Ovary (tissue), 7 donors: ENCODE measurements at regions not wholly inside any gene's neighbourhood (a gene's known extent, or its start where the extent isn't known, plus 50 kb on each side); places are given as distances from the start of the nearest gene placed in this dataset.

ENCODE experiments used
- DNase-seq, 5 donors: peaks; one replicate each; pipeline ENCODE4 v3.0.0-alpha.2; 2019 to 2020
- H3K27ac ChIP-seq, 2 donors: fragments of 200-600 bp; one replicate each; pipeline versions ENCODE4 v1.5.1 to v1.8.0; 2019 to 2022
- H3K27me3 ChIP-seq: fragments of 200-600 bp; one replicate; pipeline ENCODE4 v1.8.0; 2022
- H3K36me3 ChIP-seq: fragments of 200-600 bp; sonication (generic); one replicate; pipeline ENCODE4 v1.5.1; 2019
- H3K4me1 ChIP-seq: one replicate; pipeline ENCODE4 v1.8.1; 2013; ENCODE audit warnings: mild to moderate bottlenecking, moderate library complexity; ENCODE audit not compliant: insufficient read depth
- H3K4me3 ChIP-seq: fragments of 200-600 bp; sonication (generic); one replicate; pipeline ENCODE4 v1.5.1; 2017
- H3K9me3 ChIP-seq, 2 donors: fragments of 200-600 bp in 1 of 2; sonication (generic) in 1 of 2; one replicate each; pipeline versions ENCODE4 v1.5.1 to v1.8.1; 2013 to 2019; ENCODE audit warnings: mild to moderate bottlenecking in 1 of 2, moderate library complexity in 1 of 2
- CTCF ChIP-seq, 3 donors: fragments of 450-650 bp in 2 of 3; fragments of 200-600 bp in 1 of 3; IDR thresholded peaks; one replicate each; pipeline versions ENCODE4 v1.5.1 to v1.8.0; 2016 to 2022; ENCODE audit warnings: antibody characterized with exemption in 3 of 3, mild to moderate bottlenecking in 1 of 3
- EP300 ChIP-seq: sonication (generic); formaldehyde crosslinking; IDR thresholded peaks from one replicate; pipeline ENCODE4 v1.6.1; 2017; ENCODE audit warnings: antibody characterized with exemption
- POLR2A ChIP-seq: fragments of 450-650 bp; IDR thresholded peaks from one replicate; pipeline ENCODE4 v1.6.1; 2017; ENCODE audit warnings: antibody characterized with exemption, mild to moderate bottlenecking, moderate library complexity
- WGBS, 3 donors: extraction: QIAGEN DNeasy Blood & Tissue Kit in 1 of 3; methylation state at CpG; one replicate each; pipeline versions ENCODE4 v1.1.5 to v1.1.7; 2013 to 2017; 5-methylcytosine and 5-hydroxymethylcytosine counted together
- intact Hi-C, 4 donors: fragments of 100-400 bp; cut with DNase I; formaldehyde crosslinking; loops; one replicate each; pipeline versions ENCODE4 v1.11.0 to v1.15.1; 2022 to 2023
- donor health status: DM: no; HTN: no; CAD: no; lungs with moderate emphysema.
- donor health status: DM: no; HTN: no; CAD: no.
- donor health status: Bipolar disorder and iron deficiency.
- donor health status: DM: no; HTN: no; CAD: no.
- donor health status: DM: yes; HTN: yes; CAD: no.

- H3K36me3 ChIP-seq, result no peaks in the 10 kb centered on the region
- TF ChIP-seq EP300, result no peak
- no peak for TF ChIP-seq POLR2A
- no peak for TF ChIP-seq CTCF (IDR thresholded peaks at IDR 0.05)
- no peak overlapping the region for H3K27ac ChIP-seq
- H3K4me1 ChIP-seq, result peaks cover 4% of the 10 kb centered on the region
- no peaks in the 10 kb centered on the region for H3K9me3 ChIP-seq
- DNase-seq, result no peak
- WGBS, 3 donors, result 65 to 79% (median 72%) methylated on average over 8 of the region's 8 CpGs
- H3K4me3 ChIP-seq, result no peak overlapping the region
- intact Hi-C loops, result no loop called here
- H3K27me3 ChIP-seq, result no peaks in the 10 kb centered on the region
These were observed 230.4 kb downstream of the ACTR3B start for GRCh38 chr7:152989889-152990380.

- WGBS, 3 donors, result 88 to 95% (median 90%) methylated on average over 4 of the region's 4 CpGs
- H3K36me3 ChIP-seq, result no peaks in the 10 kb centered on the region
These were observed 238.9 kb downstream of the ACTR3B start for GRCh38 chr7:152998420-152998819.

GRCh38 chr7:153002115-153002514, 242.6 kb downstream of the ACTR3B start:
- H3K9me3 ChIP-seq, result no peaks in the 10 kb centered on the region
- no peaks in the 10 kb centered on the region for H3K36me3 ChIP-seq
- H3K4me3 ChIP-seq, result no peak overlapping the region
- no peak for DNase-seq
- TF ChIP-seq EP300 (no peak), CTCF (IDR thresholded peaks at IDR 0.05) (no peak), POLR2A (no peak)
- no peaks in the 10 kb centered on the region for H3K4me1 ChIP-seq
- WGBS, 3 donors, result 84 to 96% (median 88%) methylated on average over 1 of the region's 1 CpG
- no peaks in the 10 kb centered on the region for H3K27me3 ChIP-seq
- intact Hi-C loops, result no loop called here
- no peak overlapping the region for H3K27ac ChIP-seq

More at GRCh38 chr7:152998420-152998819, 238.9 kb downstream of the ACTR3B start:
- no peaks in the 10 kb centered on the region for H3K4me1 ChIP-seq
- H3K9me3 ChIP-seq, result no peaks in the 10 kb centered on the region
- H3K27me3 ChIP-seq, result no peaks in the 10 kb centered on the region
- TF ChIP-seq POLR2A, result no peak
- TF ChIP-seq CTCF (IDR thresholded peaks at IDR 0.05), result no peak
- no peak for TF ChIP-seq EP300
- H3K4me3 ChIP-seq, result no peak overlapping the region
- H3K27ac ChIP-seq, result no peak overlapping the region
- no peak for DNase-seq
- intact Hi-C loops, result no loop called here

- WGBS, 3 donors, result 89 to 90% (median 89%) methylated on average over 5 of the region's 5 CpGs
- Histone ChIP-seq H3K27ac (no peak overlapping the region), H3K9me3 (no peaks in the 10 kb centered on the region), H3K4me3 (no peak overlapping the region), H3K4me1 (no peaks in the 10 kb centered on the region), H3K36me3 (no peaks in the 10 kb centered on the region), H3K27me3 (no peaks in the 10 kb centered on the region)
- no peak for TF ChIP-seq POLR2A
- TF ChIP-seq EP300, result no peak
- no peak for TF ChIP-seq CTCF (IDR thresholded peaks at IDR 0.05)
- intact Hi-C loops, result no loop called here
- no peak for DNase-seq
These were observed 243.0 kb downstream of the ACTR3B start for GRCh38 chr7:153002572-153002971.
